ENCODE measurements at regions not wholly inside any gene's neighbourhood (a gene's known extent, or its start where the extent isn't known, plus 50 kb on each side); places are given as distances from the start of the nearest gene placed in this dataset.

DNA sequence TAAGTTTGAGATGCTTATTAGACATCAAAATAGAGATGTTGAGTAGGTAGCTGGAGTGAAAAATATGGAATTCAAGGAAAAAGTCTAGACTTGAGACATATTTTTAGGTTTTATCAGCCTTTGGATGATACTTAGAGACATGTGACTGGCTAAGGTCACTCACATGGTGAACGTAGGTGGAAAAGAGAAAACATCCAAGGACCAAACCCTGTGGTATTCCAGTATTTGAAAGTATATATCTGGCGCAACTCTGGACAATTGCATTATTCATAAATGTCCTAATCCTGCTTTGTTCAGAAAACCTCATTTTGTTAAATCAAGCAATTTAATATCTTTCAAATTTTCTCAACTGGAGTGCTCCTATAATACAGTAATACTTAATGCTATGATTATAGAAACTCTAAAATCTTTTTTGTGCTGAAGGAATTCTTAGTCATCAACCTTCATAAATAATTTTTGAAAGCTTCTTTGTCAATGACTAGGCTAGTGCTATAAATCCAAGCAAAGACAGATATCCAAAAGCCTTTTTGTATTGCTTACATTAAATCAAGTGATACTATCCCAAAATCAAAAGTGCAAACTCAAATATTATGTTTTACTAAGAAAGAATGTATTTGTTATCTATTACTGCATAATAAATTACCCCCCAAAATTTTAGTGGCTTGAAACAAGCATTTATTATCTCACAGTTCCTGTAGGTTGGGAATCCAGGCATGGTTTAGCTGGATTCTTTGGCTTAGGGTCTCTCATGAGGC lies 452.0 kb downstream of the ENC1 start:
- TF ChIP-seq CTCF (conservative IDR thresholded peaks at IDR 0.05; ENCODE audit: low read length) = no peak
- no peak for TF ChIP-seq EZH2phosphoT487 (IDR thresholded peaks at IDR 0.05; ENCODE audit: borderline replicate concordance)

All from Loucy (cell line).